ENCODE measurements at regions not wholly inside any gene's neighbourhood (a gene's known extent, or its start where the extent isn't known, plus 50 kb on each side); places are given as distances from the start of the nearest gene placed in this dataset.

- H3K4me2 ChIP-seq (ENCODE audit: low read depth, low read length), result no peak overlapping the region
- no peaks in the 10 kb centered on the region for H3K79me1 ChIP-seq (ENCODE audit: low read depth in 1 of 2, low read length in 2 of 2)
- H2BK5ac ChIP-seq (ENCODE audit: low read depth, low read length, poor library complexity, severe bottlenecking), result no peak overlapping the region
- H2BK20ac ChIP-seq (ENCODE audit: low read depth, low read length), result no peak overlapping the region
- POLR2A ChIA-PET (ENCODE audit: unreplicated experiment), result no interaction called here
- no peak overlapping the region for H3K18ac ChIP-seq (ENCODE audit: low read depth, low read length)
- H3K4ac ChIP-seq (ENCODE audit: low read depth, low read length), result no peak overlapping the region
- no peak for ATAC-seq (ENCODE audit: low read depth)
- no peak overlapping the region for H3K27ac ChIP-seq (ENCODE audit: insufficient read depth, low read length)
- no peaks in the 10 kb centered on the region for H3K9me1 ChIP-seq (ENCODE audit: insufficient read depth, low read length)
- H2AFZ ChIP-seq (replicated peaks; ENCODE audit: low read length, poor library complexity), result no peak overlapping the region
- no peak overlapping the region for H4K5ac ChIP-seq (ENCODE audit: low read depth, low read length)
- BruUV-seq (replicated peaks), result no TSS peak
- no peak overlapping the region for H3K4me3 ChIP-seq (ENCODE audit: insufficient read depth, low read depth, low read length)
- no peak for DNase-seq
- H3K14ac ChIP-seq (replicated peaks; ENCODE audit: low read depth, low read length), result no peak overlapping the region
- H2BK15ac ChIP-seq (ENCODE audit: low read depth, low read length), result no peak overlapping the region
- H3K9me3 ChIP-seq (ENCODE audit: control insufficient read depth, insufficient read depth, low read length), result peaks cover 5% of the 10 kb centered on the region; the same call in 1 of the 2 replicates
- H4K20me1 ChIP-seq (ENCODE audit: insufficient read depth, low read length), result no peaks in the 10 kb centered on the region
- H3K27me3 ChIP-seq (ENCODE audit: control insufficient read depth, insufficient read depth, low read length), result no peaks in the 10 kb centered on the region
- H3K4me1 ChIP-seq (ENCODE audit: control insufficient read depth, insufficient read depth, low read length), result no peaks in the 10 kb centered on the region
- H4K8ac ChIP-seq (ENCODE audit: low read depth in 2 of 2, low read length in 2 of 2), result no peak overlapping the region
- dilution Hi-C loops (cut with HindIII; ENCODE audit: low sequenced_read_pairs, unreplicated experiment) (no loop called here), in situ Hi-C loops (cut with MboI; ENCODE audit: low sequenced_read_pairs) (no loop called here), intact Hi-C loops (cut with micrococcal nuclease) (no loop called here)
- no CpG with 5 or more reads among the region's 5 CpGs for WGBS, 2 experiments (ENCODE audit: extremely low coverage in 2 of 2, insufficient read length in 1 of 2)
- TF ChIP-seq MAFK (IDR thresholded peaks at IDR 0.05; ENCODE audit: low read depth, low read length), result no peak
- TF ChIP-seq ELK1 (IDR thresholded peaks at IDR 0.05; ENCODE audit: borderline replicate concordance, low read depth, low read length), result no peak
- TF ChIP-seq FOS (IDR thresholded peaks at IDR 0.05; ENCODE audit: low read depth, low read length), result no peak
- TF ChIP-seq MAZ (IDR thresholded peaks at IDR 0.05; ENCODE audit: borderline replicate concordance, low read depth, low read length), result no peak
- no peak for TF ChIP-seq USF2 (IDR thresholded peaks at IDR 0.05; ENCODE audit: low read depth, low read length)
- TF ChIP-seq CEBPB (IDR thresholded peaks at IDR 0.05; ENCODE audit: low read depth, low read length), result no peak
- no peak for TF ChIP-seq NFE2L2 (IDR thresholded peaks at IDR 0.05; ENCODE audit: low read depth, low read length)
- TF ChIP-seq CTCF (conservative IDR thresholded peaks at IDR 0.05; ENCODE audit: low read depth, low read length), result no peak
- no peak for TF ChIP-seq MXI1 (IDR thresholded peaks at IDR 0.05; ENCODE audit: borderline replicate concordance, low read depth, low read length)
- no peak for TF ChIP-seq RCOR1 (IDR thresholded peaks at IDR 0.05; ENCODE audit: insufficient replicate concordance, low read length)
- TF ChIP-seq CHD1 (IDR thresholded peaks at IDR 0.05; ENCODE audit: low read depth, low read length), result no peak
- TF ChIP-seq RFX5 (IDR thresholded peaks at IDR 0.05; ENCODE audit: low read depth, low read length), result no peak
- TF ChIP-seq BHLHE40 (IDR thresholded peaks at IDR 0.05; ENCODE audit: low read depth, low read length), result no peak
- TF ChIP-seq SMC3 (IDR thresholded peaks at IDR 0.05; ENCODE audit: low read depth, low read length), result no peak
- H3K36me3 ChIP-seq (ENCODE audit: control insufficient read depth, insufficient read depth, low read length), result no peaks in the 10 kb centered on the region
- H4K91ac ChIP-seq (ENCODE audit: insufficient read depth, low read depth, low read length), result no peak overlapping the region
- H3K56ac ChIP-seq (ENCODE audit: extremely low read depth, insufficient read depth, low read length), result no peak overlapping the region
- H3K23ac ChIP-seq (ENCODE audit: low read depth, low read length), result no peak overlapping the region
- H3K9ac ChIP-seq (ENCODE audit: low read depth, low read length), result no peak overlapping the region
- H2BK120ac ChIP-seq (ENCODE audit: low read depth, low read length), result no peak overlapping the region
- H2AK5ac ChIP-seq (ENCODE audit: low read depth, low read length), result no peak overlapping the region
- CTCF ChIA-PET, result no interaction called here
- no peak overlapping the region for H2AK9ac ChIP-seq (replicated peaks; ENCODE audit: low read depth, low read length, poor library complexity)
These were observed 903.4 kb downstream of the TTLL7 start for GRCh38 chr1:83095570-83095969.
